ENCODE measurements at regions not wholly inside any gene's neighbourhood (a gene's known extent, or its start where the extent isn't known, plus 50 kb on each side); places are given as distances from the start of the nearest gene placed in this dataset.
A peak's percentile ranks its signal among the peaks of the same experiment; 100 is the strongest.

GRCh38 chr2:58435246-58435645 is 194.1 kb upstream of the FANCL start:
- Histone ChIP-seq H3K27ac (no peak overlapping the region), H3K9me3 (replicated peaks in 1 of 11) (no peaks in the 10 kb centered on the region), H3K36me3 (no peaks in the 10 kb centered on the region), H3K27me3 (no peaks in the 10 kb centered on the region), H3K4me2 (no peak overlapping the region), H3K9ac (no peak overlapping the region), H3K4me3 (no peak overlapping the region), H3K4me1 (no peaks in the 10 kb centered on the region), H4K20me1 (no peaks in the 10 kb centered on the region)
- no peak for TF ChIP-seq Cebpa-rat (IDR thresholded peaks at IDR 0.05)

GRCh38 chr2:58434692-58435091 is 193.6 kb upstream of the FANCL start:
- no peak overlapping the region for H3K4me2 ChIP-seq
- no peaks in the 10 kb centered on the region for H3K9me3 ChIP-seq (replicated peaks in 1 of 11)
- no peak overlapping the region for H3K27ac ChIP-seq
- no peak overlapping the region for H3K9ac ChIP-seq
- no peaks in the 10 kb centered on the region for H3K36me3 ChIP-seq
- no peak for TF ChIP-seq Cebpa-rat (IDR thresholded peaks at IDR 0.05)
- no peaks in the 10 kb centered on the region for H4K20me1 ChIP-seq
- no peaks in the 10 kb centered on the region for H3K4me1 ChIP-seq
- H3K27me3 ChIP-seq = no peaks in the 10 kb centered on the region
- H3K4me3 ChIP-seq = no peak overlapping the region

- no peaks in the 10 kb centered on the region for H3K27me3 ChIP-seq
- TF ChIP-seq Cebpa-rat (IDR thresholded peaks at IDR 0.05) = no peak
- H3K9me3 ChIP-seq (replicated peaks in 1 of 11) = peaks cover 0 to 5% (median 0%) of the 10 kb centered on the region in 11 experiments; a peak in 4 of 22 replicates
- H3K4me2 ChIP-seq = no peak overlapping the region
- no peak overlapping the region for H3K4me3 ChIP-seq
- no peak overlapping the region for H3K9ac ChIP-seq
- peaks cover 0 to under 1% (median 0%) of the 10 kb centered on the region in 10 experiments; a peak in 1 of 20 replicates for H3K4me1 ChIP-seq
- no peaks in the 10 kb centered on the region for H3K36me3 ChIP-seq
- no peaks in the 10 kb centered on the region for H4K20me1 ChIP-seq
- no peak overlapping the region for H3K27ac ChIP-seq
Measured at GRCh38 chr2:58432491-58433170, 191.5 kb upstream of the FANCL start.

- no peak for TF ChIP-seq Cebpa-rat (IDR thresholded peaks at IDR 0.05)
- Histone ChIP-seq H3K27ac (no peak overlapping the region), H3K27me3 (no peaks in the 10 kb centered on the region), H3K36me3 (no peaks in the 10 kb centered on the region), H3K9ac (no peak overlapping the region), H3K4me2 (peak overlapping the region in 6 of 11 experiments; percentile 24 to 44 (median 36); a peak in 3 of 22 replicates), H3K4me1 (peaks cover 0 to 10% (median 6%) of the 10 kb centered on the region in 10 experiments; a peak in 6 of 20 replicates), H3K4me3 (peak overlapping the region in 7 of 10 experiments; percentile 13 to 44 (median 34); a peak in 2 of 20 replicates), H4K20me1 (no peaks in the 10 kb centered on the region), H3K9me3 (replicated peaks in 1 of 11) (peaks cover 0 to 7% (median 0%) of the 10 kb centered on the region in 11 experiments; a peak in 4 of 22 replicates)
Measured at GRCh38 chr2:58429014-58429875, 188.1 kb upstream of the FANCL start.

GRCh38 chr2:58428096-58429013 is 187.2 kb upstream of the FANCL start:
- Histone ChIP-seq H3K36me3 (no peaks in the 10 kb centered on the region), H3K27ac (peak overlapping the region in 9 of 11 experiments; percentile 35 to 65 (median 52); a peak in 14 of 22 replicates), H3K9me3 (replicated peaks in 1 of 11) (peaks cover 0 to 7% (median 0%) of the 10 kb centered on the region in 11 experiments; a peak in 4 of 22 replicates), H3K4me1 (peaks cover 0 to 10% (median 6%) of the 10 kb centered on the region in 10 experiments; a peak in 6 of 20 replicates), H3K4me2 (peak overlapping the region; percentile 62 to 83 (median 77)), H3K4me3 (peak overlapping the region; percentile 52 to 74 (median 64)), H4K20me1 (no peaks in the 10 kb centered on the region), H3K9ac (peak overlapping the region in 10 of 11 experiments; percentile 50 to 75 (median 70); a peak in 19 of 22 replicates), H3K27me3 (no peaks in the 10 kb centered on the region)
- no peak for TF ChIP-seq Cebpa-rat (IDR thresholded peaks at IDR 0.05)

- Histone ChIP-seq H3K4me3 (peak overlapping the region; percentile 52 to 74 (median 64)), H3K4me2 (peak overlapping the region; percentile 62 to 83 (median 77)), H3K36me3 (no peaks in the 10 kb centered on the region), H3K27ac (peak overlapping the region in 9 of 11 experiments; percentile 35 to 65 (median 52); a peak in 14 of 22 replicates), H3K4me1 (peaks cover 0 to 10% (median 6%) of the 10 kb centered on the region in 10 experiments; a peak in 6 of 20 replicates), H4K20me1 (no peaks in the 10 kb centered on the region), H3K27me3 (no peaks in the 10 kb centered on the region), H3K9ac (peak overlapping the region in 10 of 11 experiments; percentile 50 to 75 (median 70); a peak in 18 of 22 replicates), H3K9me3 (replicated peaks in 1 of 11) (peaks cover 0 to 7% (median 0%) of the 10 kb centered on the region in 11 experiments; a peak in 4 of 22 replicates)
- TF ChIP-seq Cebpa-rat (IDR thresholded peaks at IDR 0.05) = no peak
Measured at GRCh38 chr2:58427572-58428095, 186.5 kb upstream of the FANCL start.

- Histone ChIP-seq H3K27ac (no peak overlapping the region), H3K4me2 (no peak overlapping the region), H3K9me3 (replicated peaks in 1 of 11) (peaks cover 0 to 7% (median 0%) of the 10 kb centered on the region in 11 experiments; a peak in 4 of 22 replicates), H4K20me1 (no peaks in the 10 kb centered on the region), H3K4me1 (peaks cover 0 to 10% (median 6%) of the 10 kb centered on the region in 10 experiments; a peak in 6 of 20 replicates), H3K4me3 (no peak overlapping the region), H3K27me3 (no peaks in the 10 kb centered on the region), H3K9ac (no peak overlapping the region), H3K36me3 (no peaks in the 10 kb centered on the region)
- no peak for TF ChIP-seq Cebpa-rat (IDR thresholded peaks at IDR 0.05)
Measured at GRCh38 chr2:58425368-58425767, 184.2 kb upstream of the FANCL start.

- no peak overlapping the region for H3K4me3 ChIP-seq
- H3K9ac ChIP-seq = no peak overlapping the region
- H3K4me2 ChIP-seq = no peak overlapping the region
- H3K9me3 ChIP-seq (replicated peaks in 1 of 11) = no peaks in the 10 kb centered on the region
- H3K36me3 ChIP-seq = no peaks in the 10 kb centered on the region
- TF ChIP-seq Cebpa-rat (IDR thresholded peaks at IDR 0.05) = no peak
- no peaks in the 10 kb centered on the region for H3K4me1 ChIP-seq
- H4K20me1 ChIP-seq = no peaks in the 10 kb centered on the region
- no peak overlapping the region for H3K27ac ChIP-seq
- no peaks in the 10 kb centered on the region for H3K27me3 ChIP-seq
Measured at GRCh38 chr2:58419983-58420382, 178.9 kb upstream of the FANCL start.
